ENCODE measurements at regions not wholly inside any gene's neighbourhood (a gene's known extent, or its start where the extent isn't known, plus 50 kb on each side); places are given as distances from the start of the nearest gene placed in this dataset.

DNA sequence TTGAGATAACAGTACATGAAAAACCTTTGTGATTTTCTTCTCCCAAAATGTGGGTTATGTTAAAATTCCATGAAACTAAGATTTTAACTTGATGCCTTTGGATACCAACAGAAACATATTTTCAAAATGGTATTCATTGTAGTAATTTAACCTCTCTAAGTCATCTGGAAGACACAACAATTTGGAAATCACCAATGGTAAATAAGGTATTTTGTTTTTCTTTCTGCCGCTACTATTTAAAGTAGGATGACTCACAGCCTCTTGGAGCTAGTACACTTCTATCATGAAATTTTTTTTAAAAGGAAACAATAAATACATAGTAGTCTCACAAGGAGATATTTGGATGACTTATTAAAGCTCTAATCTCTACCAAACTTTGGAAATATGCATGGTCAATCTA is 291.6 kb upstream of the VEPH1 start:
- DNase-seq = no peak

DNA sequence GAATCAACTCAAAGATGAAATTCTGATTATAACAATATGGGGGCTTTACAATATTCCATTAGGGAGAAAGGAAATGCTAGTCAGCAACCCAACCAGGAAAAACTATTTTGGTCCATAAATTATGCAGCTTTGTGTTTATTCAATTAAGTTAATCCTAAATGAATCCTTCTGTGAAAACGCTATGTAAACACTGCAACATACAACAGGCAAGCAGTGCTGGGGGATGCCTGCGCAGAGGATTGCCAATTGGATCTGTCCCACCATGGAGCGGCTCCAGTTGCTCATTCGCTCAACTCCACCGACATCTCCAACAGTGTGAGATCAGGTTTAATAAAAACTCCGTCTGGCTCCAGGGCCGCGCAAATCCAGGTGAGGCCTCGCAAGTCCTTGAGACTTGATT is 290.5 kb upstream of the VEPH1 start:
- DNase-seq = peak; percentile 83

DNA sequence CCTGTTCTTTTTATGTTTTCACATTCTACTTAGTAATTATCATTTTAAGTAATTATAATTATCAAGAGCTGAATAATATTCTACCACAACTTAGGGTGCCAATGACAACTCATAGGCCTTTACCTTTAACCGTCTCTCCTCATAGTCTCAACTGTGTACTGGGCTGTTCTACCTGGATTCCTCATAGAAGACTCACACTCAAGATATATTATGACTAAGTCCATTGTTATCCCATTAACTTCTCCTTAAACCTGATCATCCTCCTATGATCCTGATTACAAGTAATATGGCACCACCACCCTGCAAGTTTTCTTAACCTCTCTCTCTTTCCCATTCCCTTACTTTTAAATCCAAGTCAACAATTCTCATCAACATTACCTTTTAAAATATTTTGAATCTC is 285.9 kb upstream of the VEPH1 start:
- no peak for DNase-seq

- no peak for DNase-seq
Measured at GRCh38 chr3:157786618-157787017, 283.4 kb upstream of the VEPH1 start.

DNA sequence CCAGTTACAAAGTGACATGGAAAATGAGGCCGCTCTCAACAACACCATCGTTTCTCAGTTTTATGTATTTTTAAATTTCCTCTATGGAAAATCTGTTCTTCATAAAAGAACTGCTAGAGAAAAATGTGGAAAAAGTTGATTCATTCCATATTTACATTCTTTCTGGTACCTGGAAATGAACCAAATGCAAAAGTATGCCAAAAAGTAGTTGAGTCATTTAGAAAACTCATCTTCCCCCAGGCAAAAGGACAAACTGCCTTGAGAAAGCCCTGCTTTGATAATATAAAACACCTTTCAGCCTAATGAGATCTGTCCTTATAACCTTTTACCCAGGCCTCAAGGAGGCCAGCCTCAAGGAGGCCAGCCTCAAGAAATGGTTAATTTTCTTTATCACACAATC is 283.0 kb upstream of the VEPH1 start:
- DNase-seq = no peak

DNA sequence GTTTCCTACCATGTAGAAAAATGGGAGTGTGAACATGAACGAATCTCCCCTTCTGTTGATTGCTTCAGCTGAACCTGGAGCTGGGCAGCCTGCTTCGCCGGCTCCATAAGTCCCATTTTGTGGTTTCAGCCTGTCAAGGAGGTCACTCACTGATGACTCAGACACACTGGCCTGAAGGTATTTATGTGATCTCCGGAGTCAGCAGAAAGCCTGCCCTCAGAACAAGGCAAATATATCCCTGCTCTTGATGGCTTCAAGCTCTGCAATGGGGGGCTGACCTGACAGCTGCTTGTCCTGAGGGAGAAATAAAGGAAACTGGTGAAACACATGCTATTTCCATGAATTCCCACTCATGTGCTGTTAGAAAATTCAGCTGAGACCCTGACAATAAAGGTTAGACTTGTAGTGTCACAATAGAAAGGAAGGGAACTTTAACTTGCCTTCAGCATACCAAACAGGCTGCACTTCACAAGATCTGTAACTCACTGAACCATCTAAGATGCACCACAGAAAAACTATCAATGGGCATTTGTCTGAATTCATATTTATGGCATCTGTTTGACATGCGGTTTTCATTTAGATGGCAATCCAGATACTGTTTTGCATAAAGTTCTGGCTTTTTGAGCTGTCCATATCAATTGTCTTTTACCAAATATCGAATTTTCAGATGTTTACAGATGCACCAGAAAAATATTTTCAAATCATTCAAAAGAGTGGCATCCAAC is 282.0 kb upstream of the VEPH1 start:
- DNase-seq = no peak

DNA sequence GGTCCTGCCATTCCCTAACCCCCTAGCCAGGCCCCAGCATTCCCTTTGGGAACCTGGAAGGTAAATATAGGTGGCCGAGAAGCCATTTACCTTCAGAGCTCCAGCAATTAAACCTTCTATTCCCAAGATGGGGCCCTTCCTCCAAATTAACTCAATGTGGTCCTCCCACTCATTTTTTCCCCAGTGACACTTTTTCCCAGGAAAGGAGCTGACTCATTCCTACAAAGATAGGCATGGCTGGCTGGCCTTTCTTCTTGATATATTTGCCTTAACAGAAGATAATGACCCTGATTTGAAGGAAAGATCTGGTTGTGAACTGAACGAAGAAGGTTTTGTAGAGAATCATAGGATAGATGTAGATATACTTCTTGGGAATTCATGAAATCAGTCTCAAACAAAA is 279.0 kb upstream of the VEPH1 start:
- DNase-seq = no peak

GRCh38 chr3:157776861-157777260 is 273.6 kb upstream of the VEPH1 start:
- no peak for DNase-seq

DNA sequence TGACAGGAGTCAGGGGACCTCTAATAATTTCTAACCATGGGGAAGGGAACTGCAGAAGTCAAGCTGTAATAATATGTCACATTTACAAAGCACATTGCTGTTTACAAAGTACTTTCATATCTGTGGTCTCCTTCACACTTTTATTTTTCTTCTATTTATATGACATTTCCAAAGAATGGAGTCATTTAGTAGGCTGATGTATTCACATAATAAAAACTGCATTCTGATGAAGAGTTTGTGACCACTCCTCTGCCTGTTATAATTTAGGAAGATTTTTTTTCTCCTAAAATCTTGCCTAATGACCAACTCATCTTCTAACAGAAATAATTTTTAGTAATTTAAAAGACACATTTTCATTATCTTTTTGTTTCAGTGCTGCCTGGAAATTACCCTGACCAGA is 272.2 kb upstream of the VEPH1 start:
- no peak for DNase-seq

GRCh38 chr3:157769378-157769777 is 266.2 kb upstream of the VEPH1 start:
- DNase-seq = no peak

- no peak for DNase-seq
Measured at GRCh38 chr3:157767607-157768006, 264.4 kb upstream of the VEPH1 start.

GRCh38 chr3:157763644-157764043 is 260.4 kb upstream of the VEPH1 start:
- no peak for DNase-seq

- no peak for DNase-seq
Measured at GRCh38 chr3:157759311-157759710, 256.1 kb upstream of the VEPH1 start.

DNA sequence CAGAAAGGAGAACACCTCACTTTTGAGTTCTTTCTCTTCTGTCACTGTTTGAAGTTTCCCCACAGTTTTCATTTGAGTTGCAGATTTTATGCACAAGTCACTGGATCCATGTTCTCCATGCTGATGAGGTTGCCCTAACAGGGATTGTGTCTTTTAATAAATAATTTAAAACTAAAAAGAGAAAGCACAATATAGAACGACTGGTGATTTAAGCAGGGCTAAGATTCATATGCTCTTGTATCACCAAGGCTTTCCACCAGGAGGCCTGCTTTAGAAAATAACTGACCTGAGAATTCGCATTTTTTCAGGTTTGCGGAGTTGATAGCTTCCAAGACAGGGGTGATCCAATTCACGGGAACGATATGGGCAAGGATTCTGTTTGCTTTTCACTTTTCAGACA is 252.0 kb upstream of the VEPH1 start:
- no peak for DNase-seq

DNA sequence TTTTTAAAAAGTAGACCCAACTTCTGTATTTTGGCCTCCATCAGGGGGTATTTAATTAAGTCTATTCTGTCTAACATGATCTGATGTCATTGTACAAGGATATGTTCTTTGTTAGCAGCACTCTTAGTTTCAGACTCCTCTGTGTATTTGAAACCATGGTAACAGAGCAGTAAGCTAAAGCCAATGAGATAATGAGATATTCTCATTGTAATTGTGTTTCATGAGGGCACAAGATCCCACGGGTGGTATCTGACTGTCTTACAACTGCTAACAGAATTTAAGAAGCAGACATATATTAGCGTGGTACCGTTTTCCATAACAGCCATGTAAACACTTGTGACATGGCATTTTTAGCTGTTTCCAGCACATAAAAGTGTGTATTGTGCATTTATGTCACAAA is 251.2 kb upstream of the VEPH1 start:
- no peak for DNase-seq

GRCh38 chr3:157753787-157754136 is 250.5 kb upstream of the VEPH1 start:
- no peak for DNase-seq

- DNase-seq = no peak
Measured at GRCh38 chr3:157752956-157753786, 250.0 kb upstream of the VEPH1 start.

- DNase-seq = no peak
Measured at GRCh38 chr3:157752554-157752953, 249.3 kb upstream of the VEPH1 start.

DNA sequence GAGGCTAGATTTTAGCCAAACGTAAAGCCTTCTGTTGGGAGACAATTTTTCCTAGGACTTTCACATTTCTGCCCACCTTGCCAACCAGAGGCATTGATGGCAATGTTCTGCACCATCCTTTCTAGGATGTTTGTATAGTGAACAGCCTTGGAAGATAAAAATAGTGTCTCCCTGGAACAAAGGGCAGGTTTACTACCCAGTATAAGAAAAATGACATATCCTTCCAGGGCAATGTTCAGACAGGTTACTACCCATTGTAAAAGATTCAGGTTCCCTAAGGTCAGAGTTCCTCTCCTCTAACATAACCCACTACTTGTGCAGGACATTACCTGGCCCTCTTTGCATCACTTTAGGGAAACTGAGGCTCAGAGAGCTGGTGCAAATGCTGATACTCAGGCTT is 248.2 kb upstream of the VEPH1 start:
- DNase-seq = no peak

DNA sequence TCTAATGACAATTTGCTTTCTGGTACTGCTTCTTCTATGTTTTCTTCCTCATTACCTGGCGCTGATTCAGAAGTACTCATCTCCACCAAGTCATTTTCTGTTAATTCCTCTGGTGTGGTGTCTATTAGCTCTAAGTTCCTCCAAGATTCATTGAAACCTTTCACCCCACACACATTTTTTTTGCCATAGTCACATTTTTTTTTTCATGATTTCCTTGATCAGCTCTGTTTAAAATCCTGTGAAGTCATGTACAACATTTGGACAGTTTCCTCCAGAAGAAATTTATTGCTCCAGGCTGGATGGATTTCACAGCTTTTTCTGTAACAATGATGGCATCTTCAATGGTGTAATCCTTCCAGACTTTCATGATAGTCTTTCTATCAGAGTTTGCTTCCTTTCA is 243.2 kb upstream of the VEPH1 start:
- DNase-seq = no peak

GRCh38 chr3:157741607-157742006 is 238.4 kb upstream of the VEPH1 start:
- DNase-seq = no peak

- no peak for DNase-seq
Measured at GRCh38 chr3:157738441-157738840, 235.2 kb upstream of the VEPH1 start.

GRCh38 chr3:157718800-157719199 is 215.6 kb upstream of the VEPH1 start:
- no peak for DNase-seq

DNA sequence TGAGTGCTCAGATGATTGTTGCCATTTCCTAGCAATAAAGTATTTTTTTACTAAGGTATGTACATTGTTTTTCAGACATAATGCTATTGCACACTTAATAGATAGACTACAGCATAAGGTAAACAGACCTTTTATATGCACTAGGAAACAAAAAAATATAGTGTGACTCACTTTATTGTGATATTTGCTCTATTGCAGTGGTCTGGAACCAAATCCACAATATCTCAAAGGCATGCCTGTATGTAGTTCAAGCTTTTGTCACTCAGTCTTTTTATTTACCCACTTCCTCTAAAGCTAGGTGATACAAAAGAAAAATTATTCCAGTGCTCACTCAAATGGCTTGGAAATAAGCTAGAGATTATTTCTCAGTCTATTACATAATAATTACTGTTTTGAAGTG is 209.9 kb upstream of the VEPH1 start:
- no peak for DNase-seq

DNA sequence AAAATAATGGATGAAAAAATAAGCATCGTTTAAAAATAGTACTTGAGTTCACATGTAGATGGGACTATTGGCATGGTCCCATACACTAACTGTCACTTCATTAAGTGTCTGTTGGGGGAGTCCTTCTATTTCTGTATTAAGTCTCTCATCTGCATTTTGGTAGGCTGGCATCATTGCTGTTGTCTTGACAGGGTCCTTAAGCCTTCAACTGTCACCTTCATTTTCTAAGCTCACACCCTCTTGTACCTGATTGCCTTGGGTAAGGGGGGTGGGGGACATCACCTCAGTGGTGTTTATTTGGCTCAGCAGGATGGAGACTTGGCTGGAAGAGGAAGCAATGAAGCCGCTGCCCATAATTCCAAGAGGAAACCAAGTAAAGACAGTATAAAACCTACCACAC is 202.0 kb upstream of the VEPH1 start:
- no peak for DNase-seq

Measured in left hindlimb (tissue), 1 donor.